IPS-15b (cell line): ENCODE measurements at regions not wholly inside any gene's neighbourhood (a gene's known extent, or its start where the extent isn't known, plus 50 kb on each side); places are given as distances from the start of the nearest gene placed in this dataset.

ENCODE experiments used
- H3K27me3 ChIP-seq: one replicate; pipeline ENCODE4 v1.6.1; 2013; ENCODE audit warnings: low read length; ENCODE audit not compliant: control insufficient read depth, insufficient read depth
- H3K36me3 ChIP-seq: one replicate; pipeline ENCODE4 v1.6.1; 2013; ENCODE audit warnings: low read length; ENCODE audit not compliant: control insufficient read depth, insufficient read depth
- H3K4me1 ChIP-seq: one replicate; pipeline ENCODE4 v1.6.1; 2013; ENCODE audit warnings: mild to moderate bottlenecking, low read length; ENCODE audit not compliant: control insufficient read depth, insufficient read depth
- H3K4me3 ChIP-seq: one replicate; pipeline ENCODE4 v1.5.1; 2013; ENCODE audit warnings: low read depth, low read length
- H3K9ac ChIP-seq: one replicate; pipeline ENCODE4 v1.6.1; 2013; ENCODE audit warnings: low read depth, mild to moderate bottlenecking, low read length
- H3K9me3 ChIP-seq: one replicate; pipeline ENCODE4 v1.6.1; 2013; ENCODE audit warnings: mild to moderate bottlenecking, low read length; ENCODE audit not compliant: control insufficient read depth, insufficient read depth

DNA sequence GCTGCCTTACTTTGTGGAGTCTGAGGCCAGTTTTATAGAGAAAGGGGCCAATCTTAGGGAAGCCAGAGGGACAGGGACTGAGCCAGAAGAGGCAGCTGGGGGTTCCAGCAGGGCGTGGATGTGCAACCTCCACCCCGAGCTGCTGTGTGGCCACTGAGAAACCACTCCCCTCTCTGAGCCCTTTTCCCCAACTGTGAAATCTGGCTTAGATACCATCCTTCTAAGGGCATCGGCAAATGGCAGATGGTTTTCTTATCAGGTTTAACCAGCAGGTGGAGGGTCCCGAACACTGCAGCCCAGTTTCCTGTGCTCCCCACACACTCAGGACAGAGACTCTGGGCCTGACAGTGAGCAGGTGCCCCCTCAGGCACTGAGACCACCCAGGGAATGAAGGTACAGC lies 55.8 kb upstream of the SLC6A6 start:
- Histone ChIP-seq H3K4me1 (no peaks in the 10 kb centered on the region), H3K4me3 (no peak overlapping the region), H3K9me3 (no peaks in the 10 kb centered on the region), H3K9ac (no peak overlapping the region), H3K27me3 (peaks cover 10% of the 10 kb centered on the region), H3K36me3 (no peaks in the 10 kb centered on the region)

DNA sequence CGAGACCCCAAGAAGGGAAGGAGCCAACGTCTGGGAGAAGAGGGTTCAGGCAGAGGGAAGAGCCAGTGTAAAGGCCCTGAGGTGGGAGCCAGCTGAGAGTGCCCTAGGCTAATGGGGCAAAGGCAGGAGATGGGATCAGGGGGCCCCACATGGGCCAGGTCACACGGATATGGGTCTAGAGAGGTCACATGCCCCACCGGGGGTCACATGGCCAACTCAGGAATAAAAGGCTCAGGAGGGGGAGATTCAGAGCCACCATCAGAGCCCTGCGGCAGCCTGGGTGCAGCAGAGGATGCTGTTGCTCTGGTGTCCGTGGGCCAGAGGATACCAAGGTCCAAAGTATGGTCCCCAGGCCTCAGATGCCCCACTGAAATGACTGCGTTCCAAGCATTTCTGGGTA lies 55.3 kb upstream of the SLC6A6 start:
- no peak overlapping the region for H3K9ac ChIP-seq
- H3K27me3 ChIP-seq = peaks cover 10% of the 10 kb centered on the region
- H3K9me3 ChIP-seq = no peaks in the 10 kb centered on the region
- H3K36me3 ChIP-seq = peaks cover 2% of the 10 kb centered on the region
- H3K4me3 ChIP-seq = no peak overlapping the region
- H3K4me1 ChIP-seq = no peaks in the 10 kb centered on the region

DNA sequence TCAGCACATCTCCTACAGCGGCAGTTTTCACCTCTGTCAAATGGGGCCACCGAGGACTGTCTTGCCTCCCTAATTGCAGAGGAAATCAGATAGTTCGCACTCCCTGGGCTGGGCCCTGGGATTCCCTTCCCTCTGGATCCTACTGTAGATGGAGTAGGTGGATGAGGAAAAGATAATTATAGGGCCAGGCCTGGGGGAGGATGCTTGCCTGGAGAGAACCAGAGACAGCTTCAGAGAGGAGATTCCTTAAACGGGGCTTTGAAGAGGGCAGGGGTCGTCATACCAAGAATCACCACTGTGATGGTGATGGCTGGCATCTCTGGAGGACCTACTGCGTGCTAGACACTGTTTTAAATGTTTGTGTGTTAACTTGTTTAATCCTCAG lies 50.8 kb upstream of the SLC6A6 start:
- no peak overlapping the region for H3K9ac ChIP-seq
- no peaks in the 10 kb centered on the region for H3K4me1 ChIP-seq
- H3K27me3 ChIP-seq = peaks cover under 1% of the 10 kb centered on the region
- no peak overlapping the region for H3K4me3 ChIP-seq
- H3K9me3 ChIP-seq = no peaks in the 10 kb centered on the region
- H3K36me3 ChIP-seq = peaks cover 3% of the 10 kb centered on the region

DNA sequence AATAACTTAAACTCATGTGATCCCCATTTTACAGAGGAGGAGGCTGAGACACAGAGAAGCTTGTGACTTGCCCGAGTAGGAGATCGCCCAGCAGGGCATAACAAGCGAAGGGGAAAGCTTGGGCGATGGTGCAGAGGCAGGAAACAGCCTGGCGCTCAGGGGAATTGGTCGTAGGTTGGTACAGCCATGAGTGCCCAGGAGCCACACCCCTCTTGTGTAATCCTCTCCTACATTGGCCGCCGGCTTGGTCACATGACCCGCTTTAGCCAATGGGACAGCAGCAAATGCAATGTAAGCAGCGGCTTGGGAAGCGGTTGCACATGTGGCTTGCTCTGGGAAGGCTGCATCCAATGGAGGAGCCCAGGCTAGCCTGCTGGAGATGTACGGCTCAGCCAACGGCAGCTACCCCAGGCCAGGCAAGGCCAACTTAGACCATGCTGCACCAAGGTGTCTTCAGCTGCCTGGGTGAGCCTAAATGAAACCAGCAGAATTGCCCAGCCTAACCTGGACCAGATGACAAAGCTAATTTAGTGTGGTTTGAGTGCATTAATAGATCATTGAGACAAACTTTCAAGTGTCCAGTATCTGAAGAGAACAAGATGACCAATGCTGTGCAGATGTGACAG lies 50.3 kb upstream of the SLC6A6 start:
- no peak overlapping the region for H3K9ac ChIP-seq
- H3K27me3 ChIP-seq = no peaks in the 10 kb centered on the region
- H3K36me3 ChIP-seq = peaks cover 3% of the 10 kb centered on the region
- no peak overlapping the region for H3K4me3 ChIP-seq
- H3K4me1 ChIP-seq = no peaks in the 10 kb centered on the region
- H3K9me3 ChIP-seq = no peaks in the 10 kb centered on the region
